Activated T-helper 17 cell treated with anti-CD3 and anti-CD28 coated beads, Interleukin-2, amount 50 U/mL, for 72 hours (primary cell): ENCODE measurements at regions not wholly inside any gene's neighbourhood (a gene's known extent, or its start where the extent isn't known, plus 50 kb on each side); places are given as distances from the start of the nearest gene placed in this dataset.
"Not testable (repeated sequence)": the region's sequence is repeated elsewhere in the genome, so short reads cannot be mapped to it uniquely, and the experiment has no call there.

Experiments
- ATAC-seq: fragments of 150-1000 bp; cut with Tn5 transposase; replicated peaks from 2 replicates; pipeline ENCODE4 v1.10.0; 2021; ENCODE audit warnings: mild to moderate bottlenecking, moderate library complexity
- H3K27ac Mint-ChIP-seq: one replicate; pipeline ENCODE4 v1.8.0; 2022; ENCODE audit warnings: mixed read lengths
- H3K27me3 Mint-ChIP-seq: one replicate; pipeline ENCODE4 v1.8.0; 2022; ENCODE audit warnings: mixed read lengths
- H3K36me3 Mint-ChIP-seq: one replicate; pipeline ENCODE4 v1.8.0; 2022; ENCODE audit warnings: low read depth, mild to moderate bottlenecking, mixed read lengths
- H3K4me1 Mint-ChIP-seq: one replicate; pipeline ENCODE4 v1.8.0; 2022; ENCODE audit warnings: mixed read lengths
- H3K4me3 Mint-ChIP-seq: one replicate; pipeline ENCODE4 v1.8.0; 2022; ENCODE audit warnings: mild to moderate bottlenecking, mixed read lengths
- H3K9me3 Mint-ChIP-seq: one replicate; pipeline ENCODE4 v1.8.0; 2022; ENCODE audit warnings: mixed read lengths

- H3K4me1 Mint-ChIP-seq = peaks cover 4% of the 10 kb centered on the region
- no peak overlapping the region for H3K27ac Mint-ChIP-seq
- no peak for ATAC-seq
- peaks cover 4% of the 10 kb centered on the region for H3K9me3 Mint-ChIP-seq
- no peak overlapping the region for H3K4me3 Mint-ChIP-seq
- no peaks in the 10 kb centered on the region for H3K36me3 Mint-ChIP-seq
- H3K27me3 Mint-ChIP-seq = no peaks in the 10 kb centered on the region
Observed at GRCh38 chr5:110275878-110276277, 450.6 kb downstream of the TMEM232 start.

GRCh38 chr5:110278449-110278848, 448.0 kb downstream of the TMEM232 start:
- H3K36me3 Mint-ChIP-seq, H3K27me3 Mint-ChIP-seq, H3K4me3 Mint-ChIP-seq, H3K27ac Mint-ChIP-seq, H3K4me1 Mint-ChIP-seq, ATAC-seq: not testable (repeated sequence)
- peaks cover 14% of the 10 kb centered on the region for H3K9me3 Mint-ChIP-seq

- H3K36me3 Mint-ChIP-seq, H3K4me3 Mint-ChIP-seq, H3K27me3 Mint-ChIP-seq, ATAC-seq, H3K27ac Mint-ChIP-seq, H3K4me1 Mint-ChIP-seq: not testable (repeated sequence)
- peaks cover 15% of the 10 kb centered on the region for H3K9me3 Mint-ChIP-seq
Observed at GRCh38 chr5:110284121-110284520, 442.4 kb downstream of the TMEM232 start.

GRCh38 chr5:110288766-110289511, 437.5 kb downstream of the TMEM232 start:
- H3K9me3 Mint-ChIP-seq = peaks cover 5% of the 10 kb centered on the region
- no peak overlapping the region for H3K27ac Mint-ChIP-seq

GRCh38 chr5:110289512-110289810, 437.0 kb downstream of the TMEM232 start:
- no peaks in the 10 kb centered on the region for H3K27me3 Mint-ChIP-seq
- H3K27ac Mint-ChIP-seq = no peak overlapping the region
- peaks cover 5% of the 10 kb centered on the region for H3K9me3 Mint-ChIP-seq
- no peak overlapping the region for H3K4me3 Mint-ChIP-seq
- no peaks in the 10 kb centered on the region for H3K4me1 Mint-ChIP-seq
- ATAC-seq = no peak
- H3K36me3 Mint-ChIP-seq = no peaks in the 10 kb centered on the region

More at GRCh38 chr5:110288766-110289511, 437.5 kb downstream of the TMEM232 start:
- Mint-ChIP-seq H3K27me3 (no peaks in the 10 kb centered on the region), H3K36me3 (no peaks in the 10 kb centered on the region), H3K4me1 (no peaks in the 10 kb centered on the region), H3K4me3 (no peak overlapping the region)
- no peak for ATAC-seq

- H3K27me3 Mint-ChIP-seq = no peaks in the 10 kb centered on the region
- no peak for ATAC-seq
- H3K9me3 Mint-ChIP-seq = peaks cover 5% of the 10 kb centered on the region
- no peak overlapping the region for H3K4me3 Mint-ChIP-seq
- no peak overlapping the region for H3K27ac Mint-ChIP-seq
- no peaks in the 10 kb centered on the region for H3K36me3 Mint-ChIP-seq
- H3K4me1 Mint-ChIP-seq = no peaks in the 10 kb centered on the region
Observed at GRCh38 chr5:110290542-110290941, 435.9 kb downstream of the TMEM232 start.

- Mint-ChIP-seq H3K36me3 (no peaks in the 10 kb centered on the region), H3K9me3 (no peaks in the 10 kb centered on the region), H3K4me3 (no peak overlapping the region), H3K27me3 (no peaks in the 10 kb centered on the region), H3K27ac (no peak overlapping the region), H3K4me1 (no peaks in the 10 kb centered on the region)
- ATAC-seq = no peak
Observed at GRCh38 chr5:110294281-110294680, 432.2 kb downstream of the TMEM232 start.

- H3K4me3 Mint-ChIP-seq = no peak overlapping the region
- ATAC-seq = no peak
- H3K27me3 Mint-ChIP-seq = no peaks in the 10 kb centered on the region
- no peaks in the 10 kb centered on the region for H3K4me1 Mint-ChIP-seq
- no peaks in the 10 kb centered on the region for H3K36me3 Mint-ChIP-seq
- H3K9me3 Mint-ChIP-seq = no peaks in the 10 kb centered on the region
- no peak overlapping the region for H3K27ac Mint-ChIP-seq
Observed at GRCh38 chr5:110297152-110297670, 429.3 kb downstream of the TMEM232 start.

- no peak for ATAC-seq
- Mint-ChIP-seq H3K4me1 (no peaks in the 10 kb centered on the region), H3K9me3 (peaks cover 9% of the 10 kb centered on the region), H3K27me3 (peaks cover 1% of the 10 kb centered on the region), H3K4me3 (no peak overlapping the region), H3K36me3 (no peaks in the 10 kb centered on the region), H3K27ac (no peak overlapping the region)
Observed at GRCh38 chr5:110304176-110304575, 422.3 kb downstream of the TMEM232 start.

GRCh38 chr5:110306650-110307049, 419.8 kb downstream of the TMEM232 start:
- no peak overlapping the region for H3K4me3 Mint-ChIP-seq
- no peaks in the 10 kb centered on the region for H3K4me1 Mint-ChIP-seq
- peaks cover 14% of the 10 kb centered on the region for H3K9me3 Mint-ChIP-seq
- H3K27me3 Mint-ChIP-seq = peaks cover 3% of the 10 kb centered on the region
- no peaks in the 10 kb centered on the region for H3K36me3 Mint-ChIP-seq
- ATAC-seq = no peak
- H3K27ac Mint-ChIP-seq = no peak overlapping the region

- Mint-ChIP-seq H3K9me3 (peaks cover 11% of the 10 kb centered on the region), H3K36me3 (no peaks in the 10 kb centered on the region), H3K27me3 (peaks cover 3% of the 10 kb centered on the region), H3K4me1 (no peaks in the 10 kb centered on the region), H3K4me3 (no peak overlapping the region), H3K27ac (no peak overlapping the region)
- ATAC-seq = no peak
Observed at GRCh38 chr5:110309222-110309621, 417.2 kb downstream of the TMEM232 start.

- not testable (repeated sequence) for H3K4me1 Mint-ChIP-seq, H3K9me3 Mint-ChIP-seq, H3K27me3 Mint-ChIP-seq, H3K4me3 Mint-ChIP-seq, ATAC-seq, H3K27ac Mint-ChIP-seq, H3K36me3 Mint-ChIP-seq
Observed at GRCh38 chr5:110316566-110316965, 409.9 kb downstream of the TMEM232 start.

- Mint-ChIP-seq H3K36me3 (no peaks in the 10 kb centered on the region), H3K4me3 (no peak overlapping the region), H3K4me1 (no peaks in the 10 kb centered on the region), H3K27ac (no peak overlapping the region), H3K9me3 (no peaks in the 10 kb centered on the region), H3K27me3 (no peaks in the 10 kb centered on the region)
- no peak for ATAC-seq
Observed at GRCh38 chr5:110321117-110321516, 405.4 kb downstream of the TMEM232 start.

GRCh38 chr5:110323357-110323756, 403.1 kb downstream of the TMEM232 start:
- Mint-ChIP-seq H3K4me3 (no peak overlapping the region), H3K4me1 (no peaks in the 10 kb centered on the region), H3K27me3 (no peaks in the 10 kb centered on the region), H3K36me3 (no peaks in the 10 kb centered on the region), H3K27ac (no peak overlapping the region), H3K9me3 (no peaks in the 10 kb centered on the region)
- no peak for ATAC-seq

GRCh38 chr5:110323832-110324231, 402.6 kb downstream of the TMEM232 start:
- H3K27me3 Mint-ChIP-seq = no peaks in the 10 kb centered on the region
- H3K27ac Mint-ChIP-seq = no peak overlapping the region
- ATAC-seq = no peak
- no peaks in the 10 kb centered on the region for H3K9me3 Mint-ChIP-seq
- H3K4me1 Mint-ChIP-seq = no peaks in the 10 kb centered on the region
- H3K4me3 Mint-ChIP-seq = no peak overlapping the region
- no peaks in the 10 kb centered on the region for H3K36me3 Mint-ChIP-seq

GRCh38 chr5:110324876-110325275, 401.6 kb downstream of the TMEM232 start:
- H3K4me1 Mint-ChIP-seq = no peaks in the 10 kb centered on the region
- ATAC-seq = no peak
- H3K36me3 Mint-ChIP-seq = no peaks in the 10 kb centered on the region
- no peak overlapping the region for H3K4me3 Mint-ChIP-seq
- no peaks in the 10 kb centered on the region for H3K27me3 Mint-ChIP-seq
- H3K9me3 Mint-ChIP-seq = no peaks in the 10 kb centered on the region
- H3K27ac Mint-ChIP-seq = no peak overlapping the region
